ENCODE measurements at regions not wholly inside any gene's neighbourhood (a gene's known extent, or its start where the extent isn't known, plus 50 kb on each side); places are given as distances from the start of the nearest gene placed in this dataset.

DNA sequence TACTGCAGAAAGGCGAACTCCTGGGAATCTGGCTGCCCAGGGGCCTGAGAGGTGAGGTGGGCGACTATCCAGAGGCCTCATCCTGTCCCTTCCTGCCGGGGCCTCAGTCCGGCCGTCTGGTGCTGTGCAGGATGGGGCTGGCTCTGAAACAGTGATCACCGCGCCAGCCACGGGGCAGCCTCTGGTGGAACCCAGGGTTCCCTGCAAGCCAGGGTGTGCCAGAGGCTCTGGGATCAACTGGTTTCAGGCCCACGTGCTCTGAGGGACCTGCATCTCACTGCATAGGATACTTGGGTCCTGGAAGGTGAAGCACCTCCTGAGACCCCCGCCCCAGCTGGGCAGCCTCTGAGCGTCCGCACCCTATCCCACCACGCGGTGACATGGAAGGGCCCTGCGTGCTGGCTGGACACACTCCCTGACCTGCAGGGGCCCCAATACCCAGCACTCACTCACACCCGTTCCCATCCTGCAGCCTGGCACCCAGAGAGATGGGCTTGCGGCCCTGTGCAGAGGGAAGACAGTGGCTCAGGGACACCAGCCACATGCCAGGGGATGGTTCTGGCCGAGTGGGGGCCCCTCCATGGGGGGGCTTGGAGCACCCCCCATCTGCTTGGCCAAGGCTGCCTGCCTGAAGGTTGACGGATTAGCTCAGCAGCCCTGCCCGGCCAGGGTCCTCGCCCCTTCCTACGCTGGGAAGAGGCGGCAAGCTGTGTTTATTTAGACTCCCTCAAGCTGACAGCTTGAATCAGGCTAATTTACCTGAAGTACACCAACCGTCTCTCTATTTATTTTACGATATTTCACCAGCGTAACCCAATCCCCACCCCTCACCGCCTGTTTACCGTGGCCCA is 64.3 kb upstream of the TTC34 start:
- TF ChIP-seq POLR2AphosphoS5 (IDR thresholded peaks at IDR 0.05; ENCODE audit: borderline replicate concordance, low read depth, low read length) (no peak), EZH2 (IDR thresholded peaks at IDR 0.05) (no peak), FOXP2 (optimal IDR thresholded peaks at IDR 0.05; ENCODE audit: control extremely low read depth, extremely low read length, insufficient read depth) (no peak)
